ENCODE measurements at regions not wholly inside any gene's neighbourhood (a gene's known extent, or its start where the extent isn't known, plus 50 kb on each side); places are given as distances from the start of the nearest gene placed in this dataset.

GRCh38 chr16:26211542-26211941, 519.8 kb downstream of the HS3ST4 start:
- TF ChIP-seq CTCF (IDR thresholded peaks at IDR 0.05; ENCODE audit: low read length) (no peak), EZH2 (IDR thresholded peaks at IDR 0.05; ENCODE audit: borderline replicate concordance, low read length) (no peak)
